PC-9 (cell line): ENCODE measurements at regions not wholly inside any gene's neighbourhood (a gene's known extent, or its start where the extent isn't known, plus 50 kb on each side); places are given as distances from the start of the nearest gene placed in this dataset.

Experiments
- EZH2 ChIP-seq: fragments of 200-600 bp; sonication (generic); IDR thresholded peaks from 2 replicates; pipeline ENCODE4 v1.8.0; 2017; ENCODE audit warnings: antibody characterized with exemption, low read depth
- TF ChIP-seq, protein P1 (sequence below): fragments of 200-600 bp; sonication (generic); conservative IDR thresholded peaks from 2 replicates; pipeline ENCODE4 v1.6.1; 2017; ENCODE audit warnings: mixed run types, antibody characterized with exemption, mild to moderate bottlenecking, moderate library complexity

DNA sequence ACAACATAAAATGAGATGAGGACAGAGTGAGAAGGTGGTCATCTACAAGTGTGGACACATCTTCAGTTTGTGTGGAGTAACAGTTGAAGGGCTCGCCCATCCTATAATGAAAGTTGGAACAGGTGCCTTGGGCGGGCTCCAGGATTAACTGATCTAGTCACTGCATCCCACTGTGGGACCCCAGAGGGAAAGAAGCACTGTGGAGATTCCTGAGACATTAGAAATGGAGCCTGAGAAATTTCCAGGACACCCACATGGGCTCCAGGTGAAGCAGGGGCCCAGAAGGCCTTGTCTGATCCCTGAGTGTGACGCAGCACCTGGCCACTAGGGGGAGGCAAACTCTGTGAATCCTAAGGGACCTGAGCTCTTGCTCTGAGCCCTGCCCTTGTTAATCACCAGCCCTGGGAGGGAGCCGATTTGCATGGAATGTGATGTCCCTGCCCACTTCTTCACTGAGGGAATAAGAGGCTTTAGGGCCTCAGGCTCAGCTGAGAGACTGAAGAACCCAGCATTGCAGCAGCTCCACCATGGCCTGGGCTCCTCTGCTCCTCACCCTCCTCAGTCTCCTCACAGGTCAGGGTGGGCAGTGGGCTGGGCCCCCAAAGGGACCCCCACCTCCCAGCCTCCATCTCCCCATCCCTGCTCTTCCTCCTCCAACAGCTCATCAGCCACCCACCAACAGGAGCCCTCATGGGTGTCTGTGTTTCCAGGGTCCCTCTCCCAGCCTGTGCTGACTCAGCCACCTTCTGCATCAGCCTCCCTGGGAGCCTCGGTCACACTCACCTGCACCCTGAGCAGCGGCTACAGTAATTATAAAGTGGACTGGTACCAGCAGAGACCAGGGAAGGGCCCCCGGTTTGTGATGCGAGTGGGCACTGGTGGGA, 98.4 kb downstream of the VPREB1 start:
- TF ChIP-seq EZH2, result no peak
- TF ChIP-seq, protein P1, sequence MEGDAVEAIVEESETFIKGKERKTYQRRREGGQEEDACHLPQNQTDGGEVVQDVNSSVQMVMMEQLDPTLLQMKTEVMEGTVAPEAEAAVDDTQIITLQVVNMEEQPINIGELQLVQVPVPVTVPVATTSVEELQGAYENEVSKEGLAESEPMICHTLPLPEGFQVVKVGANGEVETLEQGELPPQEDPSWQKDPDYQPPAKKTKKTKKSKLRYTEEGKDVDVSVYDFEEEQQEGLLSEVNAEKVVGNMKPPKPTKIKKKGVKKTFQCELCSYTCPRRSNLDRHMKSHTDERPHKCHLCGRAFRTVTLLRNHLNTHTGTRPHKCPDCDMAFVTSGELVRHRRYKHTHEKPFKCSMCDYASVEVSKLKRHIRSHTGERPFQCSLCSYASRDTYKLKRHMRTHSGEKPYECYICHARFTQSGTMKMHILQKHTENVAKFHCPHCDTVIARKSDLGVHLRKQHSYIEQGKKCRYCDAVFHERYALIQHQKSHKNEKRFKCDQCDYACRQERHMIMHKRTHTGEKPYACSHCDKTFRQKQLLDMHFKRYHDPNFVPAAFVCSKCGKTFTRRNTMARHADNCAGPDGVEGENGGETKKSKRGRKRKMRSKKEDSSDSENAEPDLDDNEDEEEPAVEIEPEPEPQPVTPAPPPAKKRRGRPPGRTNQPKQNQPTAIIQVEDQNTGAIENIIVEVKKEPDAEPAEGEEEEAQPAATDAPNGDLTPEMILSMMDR, result peak; percentile 85
